WI38 (cell line): ENCODE measurements at regions not wholly inside any gene's neighbourhood (a gene's known extent, or its start where the extent isn't known, plus 50 kb on each side); places are given as distances from the start of the nearest gene placed in this dataset.

Experiments
- H3K4me3 ChIP-seq: 2 replicates; pipeline ENCODE4 v1.5.1; 2011; ENCODE audit warnings: low read depth, mild to moderate bottlenecking, control low read depth, low read length
- CTCF ChIP-seq: IDR thresholded peaks from 2 replicates; pipeline ENCODE4 v1.5.1; 2012; ENCODE audit warnings: low read depth, mild to moderate bottlenecking, control low read depth, low read length

DNA sequence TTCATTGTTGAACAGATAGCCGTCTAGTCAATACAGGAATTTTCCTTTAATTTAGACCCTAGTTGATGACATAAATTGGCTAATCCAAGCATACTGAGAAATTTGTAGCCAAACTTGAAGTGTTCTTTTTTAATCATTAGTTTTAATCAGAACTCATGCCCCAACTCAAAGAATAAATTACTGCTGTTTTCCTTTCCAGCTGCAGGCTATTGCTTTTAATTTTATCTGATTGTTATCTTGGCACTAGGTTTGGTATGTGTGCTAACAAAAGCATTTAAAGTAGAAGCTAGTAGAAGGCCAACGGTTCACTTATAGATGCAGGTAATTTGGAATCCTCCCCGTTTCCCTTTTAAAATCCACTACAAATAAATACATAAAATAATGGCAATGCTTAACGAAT is 188.5 kb downstream of the CD109 start:
- no peak for TF ChIP-seq CTCF
- H3K4me3 ChIP-seq, result no peak overlapping the region

GRCh38 chr6:73879501-73880293 is 183.7 kb downstream of the CD109 start:
- no peak overlapping the region for H3K4me3 ChIP-seq
- TF ChIP-seq CTCF, result no peak

DNA sequence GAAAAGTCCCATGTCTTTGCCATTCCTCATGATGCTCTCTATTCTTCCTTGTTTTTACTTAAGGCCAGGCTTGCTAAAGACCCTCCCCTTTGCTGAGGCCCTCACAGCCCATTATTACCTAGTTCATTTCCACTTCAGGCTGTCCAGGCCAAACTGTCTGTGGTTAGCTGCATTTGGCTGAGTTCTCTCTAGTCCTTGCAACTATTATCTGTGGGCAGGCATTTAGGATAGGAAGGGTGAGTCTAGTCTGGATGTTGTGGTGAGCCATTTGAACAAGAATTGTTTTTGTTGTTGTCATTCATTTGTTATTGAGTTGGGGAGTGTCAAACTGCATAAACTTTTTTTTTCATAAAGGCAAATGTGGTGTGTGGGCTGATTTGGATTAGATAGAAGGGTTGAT is 182.4 kb downstream of the CD109 start:
- H3K4me3 ChIP-seq, result no peak overlapping the region
- no peak for TF ChIP-seq CTCF
